ENCODE measurements at regions not wholly inside any gene's neighbourhood (a gene's known extent, or its start where the extent isn't known, plus 50 kb on each side); places are given as distances from the start of the nearest gene placed in this dataset.

DNA sequence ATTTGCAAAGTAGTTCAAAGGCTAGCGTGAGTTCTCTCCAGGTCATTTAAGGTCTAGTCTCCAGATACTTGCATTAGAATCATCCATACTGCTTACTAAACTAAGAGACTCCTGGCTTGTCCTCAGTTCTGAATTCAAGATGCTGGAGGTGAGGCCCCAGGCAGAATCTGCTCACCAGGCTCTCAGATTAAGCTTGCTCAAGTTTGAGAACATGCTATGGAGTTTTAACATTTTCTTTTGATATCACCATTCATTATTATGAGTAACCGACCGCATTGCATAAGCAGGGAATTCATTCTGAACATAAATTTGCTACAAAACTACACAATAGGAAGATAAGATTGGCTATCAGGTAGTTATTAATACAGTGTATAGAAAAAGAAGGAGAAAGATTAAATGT lies 409.7 kb upstream of the FANCL start:
- no peaks in the 10 kb centered on the region for H3K4me1 ChIP-seq (ENCODE audit: control insufficient read depth, insufficient read depth, low read length, poor library complexity, severe bottlenecking)
- no peak overlapping the region for H3K27ac ChIP-seq (ENCODE audit: insufficient read depth, low read length, poor library complexity, severe bottlenecking)
- DNase-seq (no peak), ATAC-seq (ENCODE audit: low read depth in 2 of 2) (no peak)
- no peaks in the 10 kb centered on the region for H3K4me1 Mint-ChIP-seq
- H3K36me3 ChIP-seq (ENCODE audit: control insufficient read depth, insufficient read depth, low read length), result no peaks in the 10 kb centered on the region
- H3K9me3 ChIP-seq (ENCODE audit: control insufficient read depth in 2 of 2, low read length in 2 of 2), result no peaks in the 10 kb centered on the region
- H3K4me3 Mint-ChIP-seq, result no peak overlapping the region
- H3K27me3 Mint-ChIP-seq, result peaks cover 9% of the 10 kb centered on the region
- H3K9me3 Mint-ChIP-seq, result peaks cover 0 to 5% (median 0%) of the 10 kb centered on the region in 7 donors
- H3K36me3 Mint-ChIP-seq, result no peaks in the 10 kb centered on the region
- H3K27me3 ChIP-seq (ENCODE audit: control insufficient read depth, insufficient read depth, low read length), result no peaks in the 10 kb centered on the region
- no peak overlapping the region for H3K27ac Mint-ChIP-seq
- no peak overlapping the region for H3K4me3 ChIP-seq (ENCODE audit: low read depth, low read length)

DNA sequence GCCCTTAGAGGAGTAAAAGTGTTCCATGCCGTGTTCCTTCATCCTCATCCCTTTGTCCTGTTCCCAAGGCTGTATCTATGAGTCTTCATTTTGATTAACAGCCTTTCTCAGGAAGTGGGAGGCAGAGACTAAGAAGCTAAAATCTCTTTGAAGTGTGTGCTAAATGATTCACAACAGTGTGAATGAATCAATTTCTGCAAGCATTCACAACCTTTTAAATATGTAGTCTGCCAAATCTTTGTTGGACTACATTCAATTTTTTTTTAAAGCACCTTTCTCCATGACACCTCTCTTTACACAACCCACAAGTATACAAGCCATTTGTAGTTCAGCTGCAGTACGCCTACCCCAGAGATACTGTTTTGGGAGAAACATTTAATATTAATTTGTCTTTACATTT lies 408.6 kb upstream of the FANCL start:
- Histone ChIP-seq H3K4me3 (ENCODE audit: low read depth, low read length) (no peak overlapping the region), H3K9me3 (ENCODE audit: control insufficient read depth in 2 of 2, low read length in 2 of 2) (no peaks in the 10 kb centered on the region), H3K27me3 (ENCODE audit: control insufficient read depth, insufficient read depth, low read length) (no peaks in the 10 kb centered on the region), H3K36me3 (ENCODE audit: control insufficient read depth, insufficient read depth, low read length) (no peaks in the 10 kb centered on the region), H3K4me1 (ENCODE audit: control insufficient read depth, insufficient read depth, low read length, poor library complexity, severe bottlenecking) (no peaks in the 10 kb centered on the region), H3K27ac (ENCODE audit: insufficient read depth, low read length, poor library complexity, severe bottlenecking) (no peak overlapping the region)
- ATAC-seq (ENCODE audit: low read depth in 2 of 2), result no peak
- H3K9me3 Mint-ChIP-seq, result peaks cover 0 to 6% (median 0%) of the 10 kb centered on the region in 7 donors
- H3K27me3 Mint-ChIP-seq, result peaks cover 9% of the 10 kb centered on the region
- H3K36me3 Mint-ChIP-seq, result no peaks in the 10 kb centered on the region
- H3K27ac Mint-ChIP-seq, result no peak overlapping the region
- H3K4me1 Mint-ChIP-seq, result no peaks in the 10 kb centered on the region
- no peak for DNase-seq
- no peak overlapping the region for H3K4me3 Mint-ChIP-seq

DNA sequence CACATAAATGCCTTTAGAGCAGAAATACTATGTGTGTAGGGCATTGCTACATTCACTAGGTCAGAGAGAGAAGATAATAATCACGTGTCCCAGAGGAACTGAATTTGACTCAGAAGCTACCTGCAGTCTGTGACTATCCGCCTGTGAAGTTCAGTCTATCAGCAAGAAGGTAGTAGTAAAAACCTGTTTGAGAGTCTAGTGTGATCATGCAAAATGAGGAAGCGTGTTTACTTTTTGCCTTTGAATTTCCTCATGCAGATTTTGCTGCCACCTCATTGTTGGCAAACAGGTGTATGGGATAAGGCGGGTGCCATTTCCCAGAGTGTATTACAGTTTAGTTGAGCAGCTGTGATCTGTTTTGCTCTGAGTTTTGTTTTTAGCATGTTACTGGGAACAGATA lies 403.9 kb upstream of the FANCL start:
- Mint-ChIP-seq H3K27ac (no peak overlapping the region), H3K4me1 (no peaks in the 10 kb centered on the region), H3K27me3 (peaks cover 5% of the 10 kb centered on the region), H3K4me3 (no peak overlapping the region), H3K36me3 (no peaks in the 10 kb centered on the region), H3K9me3 (peaks cover 0 to 8% (median 0%) of the 10 kb centered on the region in 7 donors)
- ATAC-seq (ENCODE audit: low read depth in 2 of 2), result no peak
- Histone ChIP-seq H3K4me1 (ENCODE audit: control insufficient read depth, insufficient read depth, low read length, poor library complexity, severe bottlenecking) (no peaks in the 10 kb centered on the region), H3K27ac (ENCODE audit: insufficient read depth, low read length, poor library complexity, severe bottlenecking) (no peak overlapping the region), H3K36me3 (ENCODE audit: control insufficient read depth, insufficient read depth, low read length) (no peaks in the 10 kb centered on the region), H3K27me3 (ENCODE audit: control insufficient read depth, insufficient read depth, low read length) (no peaks in the 10 kb centered on the region), H3K4me3 (ENCODE audit: low read depth, low read length) (no peak overlapping the region), H3K9me3 (ENCODE audit: control insufficient read depth in 2 of 2, low read length in 2 of 2) (no peaks in the 10 kb centered on the region)
- DNase-seq, result no peak

DNA sequence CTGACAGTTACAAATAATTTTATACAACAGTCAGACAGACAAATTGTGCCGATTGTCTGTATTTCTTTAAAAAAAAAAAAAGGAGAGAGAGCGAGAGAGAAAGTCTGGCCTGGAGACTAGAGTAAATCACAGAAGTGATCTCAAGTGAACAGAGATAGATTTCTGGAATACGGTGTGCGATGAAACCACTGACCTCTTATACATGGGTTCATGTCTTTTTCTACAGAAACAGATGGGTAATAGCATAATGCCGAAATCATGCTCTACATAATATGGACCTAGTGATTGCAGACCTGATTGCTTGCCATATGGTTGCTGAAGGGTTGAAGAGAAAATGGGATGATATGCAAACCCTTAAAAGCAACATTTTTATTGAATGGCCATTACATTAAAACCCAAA lies 403.3 kb upstream of the FANCL start:
- Histone ChIP-seq H3K4me3 (ENCODE audit: low read depth, low read length) (no peak overlapping the region), H3K36me3 (ENCODE audit: control insufficient read depth, insufficient read depth, low read length) (no peaks in the 10 kb centered on the region), H3K9me3 (ENCODE audit: control insufficient read depth in 2 of 2, low read length in 2 of 2) (no peaks in the 10 kb centered on the region), H3K27me3 (ENCODE audit: control insufficient read depth, insufficient read depth, low read length) (no peaks in the 10 kb centered on the region), H3K4me1 (ENCODE audit: control insufficient read depth, insufficient read depth, low read length, poor library complexity, severe bottlenecking) (no peaks in the 10 kb centered on the region), H3K27ac (ENCODE audit: insufficient read depth, low read length, poor library complexity, severe bottlenecking) (no peak overlapping the region)
- no peak overlapping the region for H3K4me3 Mint-ChIP-seq
- DNase-seq, result no peak
- no peaks in the 10 kb centered on the region for H3K36me3 Mint-ChIP-seq
- no peaks in the 10 kb centered on the region for H3K4me1 Mint-ChIP-seq
- H3K27ac Mint-ChIP-seq, result no peak overlapping the region
- H3K27me3 Mint-ChIP-seq, result peaks cover 5% of the 10 kb centered on the region
- H3K9me3 Mint-ChIP-seq, result peaks cover 0 to 8% (median 0%) of the 10 kb centered on the region in 7 donors
- no peak for ATAC-seq (ENCODE audit: low read depth in 2 of 2)

DNA sequence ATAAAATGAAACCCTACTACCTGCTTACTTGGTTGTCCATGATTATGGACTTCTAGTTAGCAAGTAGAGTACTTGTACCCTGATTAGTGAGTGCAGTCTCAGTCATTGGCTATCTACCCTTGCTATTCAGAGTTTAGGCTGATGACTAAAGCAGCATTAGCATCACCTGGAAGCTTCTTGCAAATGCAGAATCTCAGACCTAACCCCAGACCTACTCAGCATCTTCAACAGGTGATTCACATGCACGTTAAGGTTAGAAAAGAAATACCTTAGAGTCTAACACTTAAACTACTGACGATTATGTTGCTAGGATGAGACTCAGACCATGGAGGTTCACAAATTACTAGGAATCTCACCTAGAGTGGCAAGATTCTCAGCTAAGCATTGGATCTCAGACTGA lies 399.9 kb upstream of the FANCL start:
- Histone ChIP-seq H3K4me1 (ENCODE audit: control insufficient read depth, insufficient read depth, low read length, poor library complexity, severe bottlenecking) (no peaks in the 10 kb centered on the region), H3K4me3 (ENCODE audit: low read depth, low read length) (no peak overlapping the region), H3K36me3 (ENCODE audit: control insufficient read depth, insufficient read depth, low read length) (no peaks in the 10 kb centered on the region), H3K27me3 (ENCODE audit: control insufficient read depth, insufficient read depth, low read length) (no peaks in the 10 kb centered on the region), H3K27ac (ENCODE audit: insufficient read depth, low read length, poor library complexity, severe bottlenecking) (no peak overlapping the region), H3K9me3 (ENCODE audit: control insufficient read depth in 2 of 2, low read length in 2 of 2) (no peaks in the 10 kb centered on the region)
- no peaks in the 10 kb centered on the region for H3K27me3 Mint-ChIP-seq
- H3K4me3 Mint-ChIP-seq, result no peak overlapping the region
- H3K4me1 Mint-ChIP-seq, result no peaks in the 10 kb centered on the region
- peaks cover 0 to 8% (median 0%) of the 10 kb centered on the region in 7 donors for H3K9me3 Mint-ChIP-seq
- no peaks in the 10 kb centered on the region for H3K36me3 Mint-ChIP-seq
- DNase-seq (no peak), ATAC-seq (ENCODE audit: low read depth in 2 of 2) (no peak)
- H3K27ac Mint-ChIP-seq, result no peak overlapping the region

DNA sequence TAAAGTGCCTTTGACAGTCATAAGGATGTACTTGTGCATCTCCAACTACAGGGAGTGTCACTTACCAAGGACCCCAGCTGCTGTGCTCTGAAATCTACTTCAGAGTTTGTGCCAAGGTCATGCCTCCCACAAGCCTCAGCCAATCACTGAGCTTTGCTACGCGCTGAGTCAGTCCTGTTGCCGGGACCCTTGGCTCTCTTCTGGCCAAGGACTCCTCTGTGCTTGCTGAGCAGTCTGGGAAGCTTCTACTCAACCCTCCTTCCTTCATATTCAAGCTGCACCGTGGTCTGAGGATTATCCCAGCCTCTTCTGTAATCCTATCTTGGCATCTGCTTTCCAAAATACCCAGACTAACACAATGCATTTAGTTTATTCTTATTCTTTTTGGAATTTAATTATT lies 398.9 kb upstream of the FANCL start:
- H3K27ac Mint-ChIP-seq, result no peak overlapping the region
- Histone ChIP-seq H3K27ac (ENCODE audit: insufficient read depth, low read length, poor library complexity, severe bottlenecking) (no peak overlapping the region), H3K9me3 (ENCODE audit: control insufficient read depth in 2 of 2, low read length in 2 of 2) (no peaks in the 10 kb centered on the region), H3K27me3 (ENCODE audit: control insufficient read depth, insufficient read depth, low read length) (no peaks in the 10 kb centered on the region), H3K4me1 (ENCODE audit: control insufficient read depth, insufficient read depth, low read length, poor library complexity, severe bottlenecking) (no peaks in the 10 kb centered on the region), H3K36me3 (ENCODE audit: control insufficient read depth, insufficient read depth, low read length) (no peaks in the 10 kb centered on the region), H3K4me3 (ENCODE audit: low read depth, low read length) (no peak overlapping the region)
- H3K4me3 Mint-ChIP-seq, result no peak overlapping the region
- DNase-seq (no peak), ATAC-seq (ENCODE audit: low read depth in 2 of 2) (no peak)
- H3K36me3 Mint-ChIP-seq, result no peaks in the 10 kb centered on the region
- no peaks in the 10 kb centered on the region for H3K4me1 Mint-ChIP-seq
- no peaks in the 10 kb centered on the region for H3K27me3 Mint-ChIP-seq
- peaks cover 0 to 7% (median 0%) of the 10 kb centered on the region in 7 donors for H3K9me3 Mint-ChIP-seq

DNA sequence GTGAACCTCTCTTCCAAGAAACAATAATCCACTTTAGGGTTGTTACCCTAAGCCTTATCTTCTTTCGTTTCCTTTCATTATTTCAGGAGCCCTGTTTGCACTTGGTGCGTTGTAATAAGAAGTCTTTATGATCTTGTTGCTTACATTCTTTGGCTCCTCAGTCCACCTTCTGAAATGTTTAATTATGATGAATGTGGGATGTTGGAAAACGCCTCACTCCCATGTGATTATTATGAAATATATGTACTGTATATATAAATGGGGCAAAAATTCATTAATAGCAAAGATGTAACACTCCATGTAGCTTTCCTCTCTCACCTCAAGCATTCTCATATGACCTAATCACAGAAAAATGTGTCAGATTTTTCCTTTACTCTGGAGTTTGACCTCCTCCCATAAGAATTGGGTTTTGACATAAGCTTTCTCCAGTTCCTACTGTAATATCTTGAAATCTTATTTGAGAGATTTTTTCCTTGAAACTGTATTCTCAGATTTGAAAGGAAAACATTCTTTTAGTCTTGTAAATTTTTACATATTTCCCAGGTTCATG lies 397.2 kb upstream of the FANCL start:
- DNase-seq, result no peak

DNA sequence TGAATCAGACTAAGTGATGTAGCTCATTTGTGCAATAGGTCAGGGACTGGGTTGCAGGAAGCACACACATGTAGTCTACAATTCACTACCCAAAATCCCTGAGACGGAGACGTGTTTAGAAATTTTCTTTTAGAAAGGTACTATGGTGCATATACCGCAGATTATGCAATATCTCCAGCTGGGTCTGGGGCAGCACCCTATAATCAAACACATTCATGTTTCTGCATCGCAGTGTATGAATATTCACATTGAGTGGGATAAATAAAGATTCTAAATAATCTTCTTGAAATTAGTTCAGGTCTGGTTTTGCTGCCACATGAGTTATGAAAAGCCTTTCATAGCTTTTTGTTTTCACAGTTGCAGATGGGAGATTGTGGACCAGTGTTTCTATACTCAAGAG lies 395.7 kb upstream of the FANCL start:
- H3K36me3 Mint-ChIP-seq, result no peaks in the 10 kb centered on the region
- Histone ChIP-seq H3K4me3 (ENCODE audit: low read depth, low read length) (no peak overlapping the region), H3K27me3 (ENCODE audit: control insufficient read depth, insufficient read depth, low read length) (no peaks in the 10 kb centered on the region), H3K9me3 (ENCODE audit: control insufficient read depth in 2 of 2, low read length in 2 of 2) (no peaks in the 10 kb centered on the region), H3K27ac (ENCODE audit: insufficient read depth, low read length, poor library complexity, severe bottlenecking) (no peak overlapping the region), H3K4me1 (ENCODE audit: control insufficient read depth, insufficient read depth, low read length, poor library complexity, severe bottlenecking) (no peaks in the 10 kb centered on the region), H3K36me3 (ENCODE audit: control insufficient read depth, insufficient read depth, low read length) (no peaks in the 10 kb centered on the region)
- no peaks in the 10 kb centered on the region for H3K4me1 Mint-ChIP-seq
- ATAC-seq (ENCODE audit: low read depth in 2 of 2), result no peak
- no peak for DNase-seq
- no peak overlapping the region for H3K27ac Mint-ChIP-seq
- H3K9me3 Mint-ChIP-seq, result no peaks in the 10 kb centered on the region
- H3K27me3 Mint-ChIP-seq, result no peaks in the 10 kb centered on the region
- no peak overlapping the region for H3K4me3 Mint-ChIP-seq

More for the DNA sequence above, 397.2 kb upstream of the FANCL start:
- peaks cover 0 to 2% (median 0%) of the 10 kb centered on the region in 7 donors for H3K9me3 Mint-ChIP-seq
- Histone ChIP-seq H3K9me3 (ENCODE audit: control insufficient read depth in 2 of 2, low read length in 2 of 2) (no peaks in the 10 kb centered on the region), H3K4me3 (ENCODE audit: low read depth, low read length) (no peak overlapping the region), H3K27ac (ENCODE audit: insufficient read depth, low read length, poor library complexity, severe bottlenecking) (no peak overlapping the region), H3K4me1 (ENCODE audit: control insufficient read depth, insufficient read depth, low read length, poor library complexity, severe bottlenecking) (no peaks in the 10 kb centered on the region), H3K36me3 (ENCODE audit: control insufficient read depth, insufficient read depth, low read length) (no peaks in the 10 kb centered on the region), H3K27me3 (ENCODE audit: control insufficient read depth, insufficient read depth, low read length) (no peaks in the 10 kb centered on the region)
- H3K27me3 Mint-ChIP-seq, result no peaks in the 10 kb centered on the region
- H3K4me3 Mint-ChIP-seq, result no peak overlapping the region
- H3K27ac Mint-ChIP-seq, result no peak overlapping the region
- no peaks in the 10 kb centered on the region for H3K4me1 Mint-ChIP-seq
- no peaks in the 10 kb centered on the region for H3K36me3 Mint-ChIP-seq
- no peak for ATAC-seq (ENCODE audit: low read depth in 2 of 2)

Data from CD4-positive, CD25-positive, alpha-beta regulatory T cell (primary cell).